GM12892 (cell line): ENCODE measurements at regions not wholly inside any gene's neighbourhood (a gene's known extent, or its start where the extent isn't known, plus 50 kb on each side); places are given as distances from the start of the nearest gene placed in this dataset.

Experiments
- POLR2A ChIP-seq: IDR thresholded peaks from 2 replicates; pipeline ENCODE4 v1.6.1; 2011; ENCODE audit warnings: low read depth, low read length, control low read depth
- POLR2AphosphoS5 ChIP-seq: IDR thresholded peaks from 2 replicates; pipeline ENCODE4 v1.6.1; 2011; ENCODE audit warnings: low read depth, low read length, control low read depth
- TAF1 ChIP-seq: IDR thresholded peaks from 2 replicates; pipeline ENCODE4 v1.6.1; 2011; ENCODE audit warnings: low read depth, mild to moderate bottlenecking, control low read depth, low read length, borderline replicate concordance

DNA sequence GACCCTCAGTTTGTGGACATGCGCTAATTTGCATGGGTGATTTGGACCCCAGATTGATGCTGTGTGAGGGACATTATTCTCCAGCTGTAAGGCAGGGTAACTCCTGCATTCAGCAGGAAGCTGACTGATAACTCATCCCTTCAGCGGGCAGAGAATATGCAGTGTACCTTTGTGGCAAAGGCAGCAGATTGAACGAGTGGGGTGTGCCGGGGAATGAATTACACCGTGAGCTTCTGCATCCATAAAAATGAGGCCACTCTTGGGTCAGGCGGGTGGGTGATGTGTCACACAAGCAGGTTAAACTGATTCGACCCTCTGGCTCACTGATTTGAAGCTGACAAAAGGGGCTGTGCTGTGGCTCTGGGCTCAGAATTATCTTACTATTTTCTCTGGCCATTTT is 128.9 kb upstream of the PMFBP1 start:
- TF ChIP-seq POLR2A (no peak), POLR2AphosphoS5 (no peak), TAF1 (no peak)
